Inflammatory macrophage (primary cell): ENCODE measurements at regions not wholly inside any gene's neighbourhood (a gene's known extent, or its start where the extent isn't known, plus 50 kb on each side); places are given as distances from the start of the nearest gene placed in this dataset.
"Not testable (repeated sequence)": the region's sequence is repeated elsewhere in the genome, so short reads cannot be mapped to it uniquely, and the experiment has no call there.

Experiments used
- DNase-seq, 2 donors: peaks; one replicate each; pipeline ENCODE4 v3.0.0-alpha.2; 2020 to 2022

DNA sequence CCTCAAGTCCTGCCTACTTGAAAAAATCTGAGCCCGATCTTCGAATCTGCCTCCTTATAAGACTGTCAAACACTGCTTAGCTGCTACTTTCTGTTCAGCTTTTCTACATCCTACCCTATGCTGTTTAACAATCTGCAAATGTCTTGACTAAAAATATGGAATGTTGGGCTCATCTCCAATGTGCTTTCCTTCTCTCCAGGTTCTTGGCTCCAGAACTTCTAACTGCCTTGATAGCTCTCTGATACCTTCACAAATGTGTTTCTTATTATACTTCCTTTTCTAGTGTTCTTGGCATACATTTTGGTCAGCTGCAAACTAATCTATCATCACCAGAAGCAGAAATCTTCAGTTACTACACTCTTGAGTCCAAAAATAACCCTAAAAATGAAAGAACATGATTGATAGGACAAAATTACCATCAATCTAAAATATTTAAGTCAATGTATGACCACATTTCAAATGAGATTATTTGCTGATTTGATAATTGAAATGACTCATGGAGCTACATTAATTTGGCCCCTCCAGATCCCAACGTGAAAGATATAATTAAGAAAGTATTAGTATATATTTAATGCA, 372.3 kb upstream of the MON1B start:
- DNase-seq, result no peak

DNA sequence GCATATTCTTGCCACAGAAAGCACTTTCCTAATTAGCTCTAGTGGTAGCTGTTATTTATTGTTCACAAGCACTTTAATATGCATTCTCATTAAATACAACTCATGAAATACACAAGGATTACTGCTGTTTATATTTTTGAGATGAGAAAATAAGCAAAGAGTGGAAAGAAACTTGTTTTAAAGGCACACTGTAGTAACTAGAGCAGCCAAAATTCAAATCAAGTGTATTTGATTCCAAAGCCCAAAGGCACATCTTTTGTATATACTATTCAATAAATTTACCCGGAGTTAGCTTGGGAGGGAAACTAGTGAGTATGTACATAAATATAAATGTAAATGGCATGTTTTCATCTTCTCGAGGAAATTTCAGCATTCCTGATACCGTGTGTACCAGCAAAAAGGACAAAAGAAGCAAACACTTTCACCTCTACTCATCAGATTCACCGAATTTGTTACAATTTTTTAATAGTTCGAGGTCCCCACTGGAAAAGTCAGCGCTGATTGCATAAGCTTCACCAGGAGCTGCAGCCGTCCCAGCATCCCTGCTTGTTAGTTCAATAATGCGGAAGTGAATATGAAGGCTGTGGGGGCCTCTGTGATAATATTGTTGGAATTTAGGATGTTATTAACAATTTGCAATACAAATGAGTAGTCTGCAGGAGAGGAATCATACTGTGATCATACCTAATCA, 371.6 kb upstream of the MON1B start:
- DNase-seq, result no peak

DNA sequence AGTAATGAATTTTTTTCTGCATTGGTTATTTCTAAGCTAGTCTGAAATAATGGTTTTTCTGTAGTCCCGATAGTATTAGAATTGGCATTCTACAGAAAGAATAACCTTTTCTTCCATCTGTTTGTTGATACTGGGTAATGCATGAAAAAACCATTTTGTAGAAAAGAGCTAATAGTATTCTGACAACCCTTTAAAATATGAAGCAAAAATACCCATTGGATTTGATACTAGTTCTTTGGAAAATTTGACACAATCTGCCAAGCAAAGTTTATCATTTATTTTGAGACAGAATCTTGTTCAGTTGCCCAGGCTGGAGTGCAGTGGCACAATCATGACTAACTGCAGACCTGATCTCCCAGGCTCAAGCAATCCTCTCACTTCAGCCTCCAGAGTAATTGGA, 366.8 kb upstream of the MON1B start:
- DNase-seq, result no peak

DNA sequence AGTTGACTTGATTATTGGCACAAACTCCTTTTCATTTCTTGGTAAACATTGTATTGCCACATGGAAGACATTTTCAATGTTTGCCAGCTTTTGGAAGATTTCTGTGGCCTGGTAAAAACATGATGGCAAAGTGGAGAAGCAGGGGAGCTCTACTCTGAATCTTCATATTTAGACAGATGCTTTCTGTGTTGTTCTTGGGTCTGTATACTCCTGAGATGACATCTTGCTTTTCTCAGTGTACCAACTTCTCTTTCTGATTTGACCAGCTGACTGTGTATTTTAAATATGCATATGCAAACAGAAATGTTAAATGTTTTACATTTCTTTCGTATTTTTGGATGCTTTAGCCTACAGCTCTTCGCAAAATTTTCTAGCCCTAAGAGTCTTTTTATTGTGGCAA, 366.2 kb upstream of the MON1B start:
- no peak for DNase-seq

DNA sequence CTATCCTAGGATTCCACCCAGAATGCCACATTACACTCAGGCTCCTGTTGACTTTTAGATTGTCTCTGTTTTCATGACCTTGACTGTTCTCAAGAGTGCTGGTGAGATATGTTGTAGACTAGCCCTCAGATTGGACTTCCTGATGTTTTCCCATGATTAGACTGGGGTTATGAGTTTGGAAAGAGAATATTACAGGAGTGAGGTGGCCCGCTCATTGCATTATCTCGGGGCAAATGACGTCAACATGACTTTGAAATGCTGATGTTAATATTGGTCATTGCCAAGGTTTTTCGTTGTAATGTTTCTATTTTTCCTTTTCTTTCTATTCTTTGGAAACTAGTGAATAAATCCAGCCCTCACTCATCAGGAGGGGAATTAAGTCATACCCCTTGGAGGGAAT, 355.7 kb upstream of the MON1B start:
- DNase-seq, result no peak

DNA sequence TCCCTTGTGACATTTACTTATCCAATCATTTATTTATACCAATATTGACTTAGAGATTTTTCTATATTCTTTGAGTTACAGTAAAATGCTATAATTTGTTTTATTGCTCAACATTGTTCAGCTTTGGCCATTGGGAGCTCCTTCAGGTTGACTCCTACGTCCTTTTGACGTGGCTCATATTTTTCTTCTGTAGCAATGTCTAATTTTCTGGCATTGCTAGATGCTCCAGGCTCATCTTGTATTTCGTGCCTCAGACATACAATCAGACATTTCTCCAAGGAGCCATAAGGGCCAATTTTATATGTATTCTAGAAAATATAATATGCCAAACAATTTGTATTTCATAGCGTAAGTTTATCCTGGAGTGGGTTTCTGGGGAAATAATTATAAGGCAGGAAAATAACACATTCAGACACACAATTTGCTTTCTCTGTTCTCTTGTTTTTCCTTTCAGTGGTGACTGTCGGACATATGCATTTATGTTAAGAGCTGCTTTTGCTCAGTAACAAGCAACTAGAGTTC, 355.1 kb upstream of the MON1B start:
- no peak for DNase-seq

DNA sequence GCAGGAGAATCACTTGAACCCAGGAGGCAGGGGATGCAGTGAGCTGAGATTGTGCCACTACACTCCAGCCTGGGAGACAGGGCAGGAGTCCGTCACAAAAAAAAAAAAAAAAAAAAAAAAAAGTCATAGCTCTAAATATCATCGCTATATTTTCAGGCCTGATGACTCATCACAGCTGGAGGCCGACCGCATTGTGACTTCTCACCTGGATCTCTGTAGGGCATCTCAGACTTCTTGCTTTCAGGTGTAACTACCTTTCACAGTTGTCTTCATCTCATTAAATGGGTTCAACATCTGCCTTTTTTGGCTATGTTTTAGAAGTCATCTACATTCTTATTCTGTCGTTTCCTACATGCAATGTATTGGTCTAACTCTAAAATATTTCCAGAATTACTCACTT, 353.1 kb upstream of the MON1B start:
- no peak for DNase-seq

DNA sequence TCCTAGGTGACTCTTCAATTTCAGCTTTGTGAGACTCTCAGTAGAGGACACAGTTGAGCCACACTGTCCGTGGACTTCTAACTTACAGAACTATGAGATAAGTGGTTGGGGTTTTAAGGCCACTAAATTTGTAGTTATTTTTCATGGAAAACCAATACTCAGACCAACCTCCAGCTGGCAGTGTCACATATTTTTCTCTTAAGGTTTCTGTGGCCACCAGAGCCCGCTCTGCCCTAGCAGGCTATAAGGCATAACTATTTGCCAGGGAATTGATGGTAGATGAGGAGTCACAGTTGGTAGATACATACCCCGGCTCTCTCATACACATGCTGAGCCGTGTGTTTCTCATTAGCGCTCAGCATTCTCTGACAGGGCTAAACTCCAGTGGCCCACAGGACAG, 336.8 kb upstream of the MON1B start:
- DNase-seq, result no peak

DNA sequence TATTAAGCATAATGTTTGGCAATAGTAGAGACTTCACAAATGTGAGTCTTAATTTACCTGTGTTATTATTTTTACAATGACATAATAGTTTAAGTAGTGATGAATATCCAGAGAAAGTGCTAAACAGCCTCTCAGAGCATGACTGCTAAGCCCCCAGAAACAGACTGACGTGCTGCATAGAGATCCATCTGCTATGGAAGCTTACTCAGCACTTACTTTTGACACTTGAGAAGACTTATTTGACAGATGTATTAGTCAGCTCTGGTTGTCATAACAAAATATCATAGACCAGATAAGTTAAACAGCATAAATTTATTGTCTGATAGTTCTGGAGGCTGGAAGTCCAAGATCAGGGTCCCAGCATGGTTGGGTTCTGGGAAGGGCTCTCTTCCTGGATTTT, 334.9 kb upstream of the MON1B start:
- no peak for DNase-seq

DNA sequence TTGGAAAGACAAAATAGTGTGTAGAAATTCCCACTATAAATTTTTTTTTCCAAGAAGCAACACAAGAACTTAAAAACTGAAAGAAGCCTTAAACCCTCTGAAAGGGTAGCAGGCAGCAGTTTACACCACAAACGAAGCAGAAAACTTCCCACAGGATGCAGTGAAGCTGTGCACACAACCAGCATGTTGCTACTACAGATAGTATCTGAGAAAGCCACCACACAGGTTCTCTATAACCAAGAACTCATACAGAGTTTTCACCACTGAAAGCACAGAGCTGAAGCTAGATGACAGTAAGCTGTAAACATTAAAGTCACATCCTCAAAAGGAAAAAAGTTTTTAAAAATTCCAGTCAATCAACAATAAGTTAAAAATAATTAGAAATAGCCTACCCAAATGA, 333.6 kb upstream of the MON1B start:
- no peak for DNase-seq

DNA sequence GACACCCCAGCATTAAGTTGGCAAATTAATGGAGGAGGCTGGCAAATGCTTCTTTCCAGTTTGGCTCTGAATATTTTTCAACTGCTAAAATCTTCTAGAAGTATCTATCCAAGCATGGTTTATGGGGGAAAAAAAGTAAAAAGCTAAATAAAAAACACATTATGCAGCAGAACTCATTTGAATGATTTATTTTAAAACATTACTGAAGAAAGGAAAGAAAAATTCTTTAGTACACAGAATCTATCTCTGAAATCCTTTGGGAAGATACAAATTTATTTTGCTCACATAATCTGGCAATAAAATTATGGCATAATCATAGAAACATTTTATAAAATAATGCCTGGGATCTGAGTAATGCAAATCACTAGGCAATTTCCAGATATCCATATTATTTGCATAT, 328.1 kb upstream of the MON1B start:
- no peak for DNase-seq

DNA sequence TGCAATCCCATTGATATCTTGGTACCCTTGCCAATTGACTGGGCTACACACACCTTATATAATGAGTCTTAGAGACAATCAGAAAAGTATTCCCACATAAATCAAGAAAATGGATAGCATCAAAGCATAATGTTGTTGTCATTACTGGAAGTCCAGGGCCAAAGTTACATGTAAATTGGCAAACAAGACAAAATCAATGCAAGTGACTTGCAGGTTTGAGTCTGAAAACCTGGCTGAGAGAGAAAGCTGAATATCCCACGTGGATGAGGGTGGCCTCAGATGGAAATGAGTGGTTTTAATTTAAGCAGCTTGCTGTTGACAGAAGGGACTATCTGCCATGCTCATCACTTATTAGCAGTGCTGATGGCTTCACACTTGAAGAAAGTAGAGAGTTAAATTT, 324.0 kb upstream of the MON1B start:
- no peak for DNase-seq

DNA sequence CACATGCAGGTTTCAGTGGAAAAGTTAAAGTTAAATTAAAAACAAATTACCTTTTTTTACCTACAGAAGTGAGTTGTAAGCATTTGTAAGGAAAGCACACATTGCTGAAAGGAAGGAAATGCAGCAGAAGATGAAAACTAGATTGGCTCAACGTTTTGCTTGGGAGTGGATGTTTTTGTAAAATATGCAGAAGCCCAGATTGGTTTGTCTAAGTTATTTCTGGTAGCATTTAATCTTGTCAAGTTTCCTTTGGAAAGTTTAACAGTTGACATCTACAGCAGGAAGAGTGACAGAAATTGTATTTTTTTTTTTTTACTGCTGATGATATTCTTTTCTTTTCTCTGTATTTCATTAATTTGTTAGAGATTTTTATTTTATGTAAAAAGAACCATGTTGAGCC, 315.1 kb upstream of the MON1B start:
- DNase-seq, result no peak

DNA sequence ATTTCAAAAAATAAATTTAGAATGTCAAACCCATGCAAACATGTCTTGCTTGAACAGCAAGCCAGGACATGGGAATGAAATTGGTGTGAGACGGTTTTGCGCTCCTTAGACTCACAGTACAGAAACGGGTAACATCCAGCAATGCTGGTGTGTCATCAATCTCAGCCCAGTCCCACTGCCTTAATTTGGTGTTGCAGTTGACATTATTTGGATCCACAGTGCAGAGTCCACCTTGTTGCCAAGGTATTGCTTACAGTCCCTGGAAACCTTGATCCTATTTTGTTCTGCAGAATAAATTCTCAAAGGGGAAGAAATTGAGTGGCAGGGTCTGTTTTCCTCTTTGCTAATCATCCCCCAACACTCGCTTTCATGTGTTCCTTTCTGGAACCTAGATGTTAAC, 311.6 kb upstream of the MON1B start:
- no peak for DNase-seq

DNA sequence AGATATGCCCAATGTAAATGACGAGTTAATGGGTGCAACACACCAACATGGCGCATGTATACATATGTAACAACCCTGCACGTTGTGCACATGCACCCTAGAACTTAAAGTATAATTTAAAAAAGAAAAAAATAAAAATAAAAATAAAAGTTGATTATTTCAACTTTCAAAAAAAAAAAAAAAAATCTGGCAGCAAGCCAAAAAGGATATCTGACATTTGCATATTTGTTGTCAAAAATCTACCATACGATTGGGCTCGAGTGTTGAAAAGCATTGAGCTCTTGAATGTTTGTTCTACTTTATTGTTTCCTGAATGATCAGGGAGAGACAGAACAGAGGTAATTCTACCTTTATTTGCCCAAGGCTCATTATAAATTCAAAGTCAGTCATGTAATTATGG, 310.5 kb upstream of the MON1B start:
- not testable (repeated sequence) for DNase-seq

DNA sequence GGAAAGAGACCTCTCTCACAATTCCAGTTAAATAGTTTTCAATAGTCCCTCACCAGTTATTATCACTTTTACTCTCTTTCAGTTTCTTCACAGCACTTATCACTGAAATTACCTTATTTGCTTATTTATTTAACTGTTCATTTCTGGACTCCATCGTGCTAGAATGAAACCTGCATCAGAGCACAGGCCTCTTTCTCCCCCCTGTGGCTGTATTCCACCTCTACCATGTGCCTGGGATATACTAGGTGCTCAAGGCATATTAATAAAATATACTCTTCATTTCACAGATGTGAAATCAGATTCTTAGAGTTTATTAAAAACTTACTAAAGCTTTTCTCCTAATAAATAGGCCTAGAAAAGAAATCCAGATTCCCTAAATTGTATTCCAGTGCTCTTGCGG, 308.9 kb upstream of the MON1B start:
- no peak for DNase-seq

DNA sequence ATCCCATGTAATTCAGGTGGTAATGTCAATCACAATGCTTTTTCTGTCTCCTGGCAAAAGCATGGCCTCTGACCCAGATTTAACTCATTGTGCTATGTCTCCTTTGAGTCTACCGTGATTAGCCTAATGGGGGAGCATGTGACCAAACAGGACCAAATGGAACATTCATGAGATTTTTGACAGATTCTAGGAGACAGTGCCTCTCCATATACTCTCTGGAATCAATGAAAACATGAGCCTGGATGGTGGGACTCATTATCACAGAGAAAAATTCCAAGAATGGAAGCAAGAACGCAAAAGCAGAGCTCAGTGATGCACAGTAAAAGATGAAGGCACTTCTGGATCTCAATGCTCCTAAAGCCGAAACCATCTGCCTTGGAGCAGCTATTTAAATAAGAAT, 307.9 kb upstream of the MON1B start:
- no peak for DNase-seq

DNA sequence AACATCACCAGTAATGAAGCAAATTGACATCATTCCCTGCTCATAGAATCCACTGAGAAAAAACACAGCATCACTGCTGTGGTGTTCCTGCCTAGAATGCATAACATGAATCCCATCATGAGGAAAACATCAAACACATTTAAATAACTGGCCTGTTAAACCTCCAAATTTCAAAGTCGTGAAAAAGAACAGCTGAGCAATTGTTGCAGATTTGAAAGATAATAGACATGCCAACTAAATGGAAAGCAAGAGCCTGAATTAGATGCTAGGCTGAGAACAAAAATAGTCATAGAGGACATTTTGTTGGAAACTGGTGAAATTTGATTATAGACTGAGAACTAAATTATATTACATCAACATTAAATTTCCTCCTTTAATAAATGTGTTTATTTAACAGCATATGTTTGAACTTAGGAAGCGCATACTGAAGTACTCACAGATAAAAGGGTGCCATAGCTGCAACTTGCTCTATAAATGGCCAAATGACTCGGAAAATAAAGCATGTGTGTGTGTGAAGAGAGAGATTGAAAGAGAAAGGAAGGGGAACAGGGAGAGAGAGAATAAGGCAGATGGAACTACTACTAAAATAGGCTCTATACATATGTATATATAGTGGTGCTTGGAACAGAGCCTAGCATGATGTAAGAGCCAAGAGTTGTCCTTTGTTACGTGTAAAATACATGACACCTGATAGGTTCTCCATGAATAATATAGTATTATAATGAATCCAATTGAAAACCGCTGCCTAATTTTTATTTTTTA, 305.0 kb upstream of the MON1B start:
- DNase-seq, result no peak

DNA sequence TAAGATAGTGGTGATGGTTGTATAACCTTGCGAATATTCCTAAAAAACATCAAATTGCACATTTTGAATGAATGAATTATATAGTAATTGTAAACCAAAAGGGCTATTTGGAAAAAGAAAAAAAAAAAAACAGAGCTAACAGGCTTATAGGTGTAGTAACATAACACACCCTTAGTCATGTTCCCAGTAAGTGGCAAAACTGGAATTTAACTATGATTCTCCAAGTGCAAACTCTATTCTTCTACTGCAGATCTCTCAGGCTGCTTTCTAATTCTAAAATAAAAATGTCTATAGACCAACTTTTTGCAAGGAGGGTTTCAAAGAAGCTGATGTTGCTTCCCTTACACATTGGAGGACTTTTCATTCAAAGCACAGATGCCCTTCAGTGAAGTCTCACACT, 293.2 kb upstream of the MON1B start:
- DNase-seq, result no peak

DNA sequence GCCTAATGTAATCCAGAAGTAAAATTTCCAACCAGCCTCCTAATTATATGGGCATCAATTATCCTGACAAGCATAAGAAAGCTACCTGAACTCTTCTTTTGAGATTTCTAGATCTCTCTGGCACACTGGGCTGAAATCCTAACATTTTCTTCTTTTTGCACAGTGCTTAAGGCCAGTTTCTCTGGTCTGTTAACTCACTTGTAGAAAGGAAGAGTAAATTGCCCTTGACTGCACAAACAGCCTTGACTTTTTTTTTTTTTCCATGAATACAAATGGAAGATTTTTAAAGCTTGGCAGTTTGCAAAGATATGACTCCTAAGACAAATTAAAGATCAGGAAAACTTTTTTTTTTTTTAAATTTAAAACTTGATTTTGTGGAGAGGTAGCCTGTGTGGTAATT, 291.2 kb upstream of the MON1B start:
- DNase-seq, result no peak

DNA sequence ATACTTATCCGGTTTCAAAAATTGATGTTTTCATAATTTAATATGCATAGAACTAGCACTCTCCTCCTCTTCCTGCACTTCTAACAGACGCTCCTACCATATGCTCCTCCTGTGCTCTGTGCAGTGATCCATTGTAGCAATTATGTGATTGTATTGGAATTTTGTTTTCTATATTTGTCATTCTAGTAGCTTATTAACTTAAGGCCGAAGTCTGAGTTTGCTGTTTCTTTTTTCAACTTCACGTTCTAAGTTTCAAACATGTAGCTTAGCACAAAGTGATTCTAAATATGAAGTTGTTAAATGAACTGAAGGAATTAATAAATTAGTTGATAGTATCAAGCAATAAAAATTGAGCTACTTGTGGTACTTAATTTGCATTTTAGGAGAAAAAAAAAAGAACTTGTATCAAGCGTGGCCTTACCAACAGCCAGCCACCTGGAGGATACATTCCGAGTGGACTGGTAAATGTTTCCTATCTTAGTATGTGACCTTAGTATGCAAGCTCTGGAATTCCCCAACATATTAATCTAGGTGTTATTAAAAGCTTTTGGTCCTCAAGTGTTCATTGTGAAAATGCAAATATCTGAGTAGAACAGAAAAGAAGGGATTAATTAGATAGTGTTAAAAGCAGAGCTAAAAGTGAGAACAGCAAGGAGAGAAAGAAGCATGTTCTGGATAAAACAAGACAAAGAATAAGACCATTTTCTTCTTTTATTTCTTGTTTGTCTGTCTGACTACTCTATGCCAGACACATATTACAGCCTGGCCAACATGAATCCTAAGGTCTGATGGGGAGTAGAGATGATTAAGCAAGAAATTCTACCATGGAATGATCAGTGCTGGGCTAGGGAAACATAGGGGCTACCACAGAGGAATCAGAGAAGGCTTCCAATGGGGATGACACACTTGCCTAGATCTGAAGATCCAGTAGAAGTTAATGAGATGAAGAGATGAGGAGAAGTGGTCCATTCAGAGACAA, 290.4 kb upstream of the MON1B start:
- no peak for DNase-seq

DNA sequence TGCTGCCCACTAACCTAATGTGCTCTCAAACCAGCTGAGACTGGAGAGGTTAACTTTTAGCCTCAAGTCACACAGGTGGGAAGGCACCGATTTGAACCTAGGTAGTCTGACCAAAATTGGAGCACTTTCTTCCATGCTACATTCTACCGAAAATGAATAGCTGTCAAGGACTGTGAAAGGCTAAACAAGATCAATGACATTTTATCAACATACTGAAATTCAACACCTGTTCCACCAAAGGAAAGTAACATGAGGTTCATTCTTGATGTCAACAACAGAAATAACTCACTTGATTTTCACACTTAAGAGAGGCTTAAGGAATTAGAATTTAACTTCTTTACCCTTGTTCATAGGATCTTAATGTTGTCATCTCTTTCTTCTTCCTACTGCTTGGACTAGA, 284.4 kb upstream of the MON1B start:
- no peak for DNase-seq

DNA sequence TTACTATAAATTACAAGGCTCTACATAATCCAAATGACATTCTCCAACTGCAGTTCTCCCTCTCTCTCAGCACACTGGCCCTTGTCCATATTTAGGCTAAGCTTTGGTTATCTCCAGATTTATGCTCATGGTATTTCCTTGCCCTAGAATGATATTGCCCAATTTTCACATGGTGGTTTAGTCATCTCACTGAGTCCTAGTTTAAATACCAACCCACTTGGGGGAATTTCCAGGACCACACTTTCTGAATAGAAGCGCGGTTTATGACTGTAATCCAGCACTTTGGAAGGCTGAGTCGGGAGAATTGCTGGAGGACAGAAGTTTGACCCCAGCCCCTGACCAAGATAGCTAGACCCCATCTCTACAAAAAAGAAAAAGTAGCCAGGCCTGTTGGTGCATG, 280.1 kb upstream of the MON1B start:
- DNase-seq, result peak in 1 of 2 donors; percentile 2
